Natural killer cell (primary cell): ENCODE measurements at regions not wholly inside any gene's neighbourhood (a gene's known extent, or its start where the extent isn't known, plus 50 kb on each side); places are given as distances from the start of the nearest gene placed in this dataset.

Source experiments
- ATAC-seq, 3 donors: fragments of 150-1000 bp in 2 of 3; fragments of 200-7000 bp in 1 of 3; cut with Tn5 transposase; 1 replicate in 1 of 3; 2 replicates in 2 of 3; pipeline ENCODE4 v1.10.0; 2021; ENCODE audit warnings: mild to moderate bottlenecking in 2 of 3, moderate library complexity in 2 of 3
- DNase-seq, 2 donors: peaks; one replicate each; pipeline versions ENCODE4 v3.0.0 to v3.0.0-alpha.2; 2013 to 2021; ENCODE audit warnings: mixed read lengths in 1 of 2
- H3K27ac ChIP-seq: one replicate; pipeline ENCODE4 v1.5.1; 2013; ENCODE audit warnings: mild to moderate bottlenecking, low read length
- H3K27me3 ChIP-seq: one replicate; pipeline ENCODE4 v1.6.1; 2013; ENCODE audit warnings: low read length; ENCODE audit not compliant: control insufficient read depth, insufficient read depth
- H3K36me3 ChIP-seq: one replicate; pipeline ENCODE4 v1.6.1; 2013; ENCODE audit warnings: low read length; ENCODE audit not compliant: control insufficient read depth, insufficient read depth
- H3K4me1 ChIP-seq: one replicate; pipeline ENCODE4 v1.6.1; 2013; ENCODE audit warnings: low read length; ENCODE audit not compliant: control insufficient read depth, insufficient read depth
- H3K4me3 ChIP-seq: one replicate; pipeline ENCODE4 v1.5.1; 2013; ENCODE audit warnings: low read length
- H3K9me3 ChIP-seq: one replicate; pipeline ENCODE4 v1.6.1; 2013; ENCODE audit warnings: low read length; ENCODE audit not compliant: control insufficient read depth, insufficient read depth
- H3K27ac Mint-ChIP-seq, 2 donors: one replicate each; pipeline ENCODE4 v1.8.0; 2022; ENCODE audit warnings: mild to moderate bottlenecking in 2 of 2, mixed read lengths in 2 of 2, moderate library complexity in 1 of 2
- H3K27me3 Mint-ChIP-seq, 2 donors: one replicate each; pipeline ENCODE4 v1.8.0; 2022; ENCODE audit warnings: low read depth in 2 of 2, mixed read lengths in 2 of 2
- H3K36me3 Mint-ChIP-seq: one replicate; pipeline ENCODE4 v1.8.0; 2022; ENCODE audit warnings: mixed read lengths
- H3K4me1 Mint-ChIP-seq, 2 donors: one replicate each; pipeline ENCODE4 v1.8.0; 2022; ENCODE audit warnings: mixed read lengths in 2 of 2
- H3K4me3 Mint-ChIP-seq: one replicate; pipeline ENCODE4 v1.8.0; 2022; ENCODE audit warnings: mild to moderate bottlenecking, moderate library complexity, mixed read lengths
- H3K9me3 Mint-ChIP-seq, 2 donors: one replicate each; pipeline ENCODE4 v1.8.0; 2022; ENCODE audit warnings: mixed read lengths in 2 of 2
- WGBS: methylation state at CpG from one replicate; pipeline ENCODE4 v1.1.7; 2013; ENCODE audit warnings: missing lambda C conversion rate; ENCODE audit not compliant: insufficient coverage; 5-methylcytosine and 5-hydroxymethylcytosine counted together
- intact Hi-C: fragments of 100-400 bp; cut with micrococcal nuclease; formaldehyde crosslinking; loops from one replicate; pipeline ENCODE4 v1.14.2; 2022
- TF ChIP-seq, protein P1 (sequence below): fragments of 200-600 bp; IDR thresholded peaks from one replicate; pipeline ENCODE4 v1.8.0; 2022; ENCODE audit warnings: antibody characterized with exemption

DNA sequence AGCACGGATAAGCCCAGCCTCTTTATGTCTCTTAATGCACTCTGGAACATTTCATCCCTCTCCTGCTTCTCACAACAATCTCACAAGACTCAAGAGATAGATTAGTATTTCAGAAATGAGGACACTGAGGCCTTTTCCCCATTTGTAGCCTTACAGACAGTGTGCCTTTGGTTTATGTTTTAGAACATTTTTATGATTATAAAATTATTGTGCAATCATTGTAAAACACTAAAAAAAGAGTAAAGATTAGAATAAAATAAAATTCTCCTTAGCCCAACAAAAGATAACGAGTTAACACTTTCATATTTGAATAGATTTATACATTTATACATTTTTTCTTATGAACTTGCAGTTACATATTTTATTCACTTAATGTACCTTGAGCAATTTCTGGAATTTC is 748.7 kb downstream of the TRIML1 start:
- H3K9me3 Mint-ChIP-seq: peaks cover 9 to 14% of the 10 kb centered on the region in 2 donors
- DNase-seq: no peak
- intact Hi-C loops: no loop called here
- no peak overlapping the region for H3K4me3 Mint-ChIP-seq
- H3K27ac Mint-ChIP-seq: no peak overlapping the region
- H3K9me3 ChIP-seq: no peaks in the 10 kb centered on the region
- H3K4me3 ChIP-seq: no peak overlapping the region
- WGBS: 100% methylated on average over 1 of the region's 2 CpGs
- H3K27me3 Mint-ChIP-seq: no peaks in the 10 kb centered on the region
- H3K4me1 ChIP-seq: no peaks in the 10 kb centered on the region
- H3K36me3 ChIP-seq: no peaks in the 10 kb centered on the region
- no peaks in the 10 kb centered on the region for H3K27me3 ChIP-seq
- H3K27ac ChIP-seq: no peak overlapping the region
- ATAC-seq: no peak
- H3K4me1 Mint-ChIP-seq: no peaks in the 10 kb centered on the region
- peaks cover 11% of the 10 kb centered on the region for H3K36me3 Mint-ChIP-seq
- TF ChIP-seq, protein P1, sequence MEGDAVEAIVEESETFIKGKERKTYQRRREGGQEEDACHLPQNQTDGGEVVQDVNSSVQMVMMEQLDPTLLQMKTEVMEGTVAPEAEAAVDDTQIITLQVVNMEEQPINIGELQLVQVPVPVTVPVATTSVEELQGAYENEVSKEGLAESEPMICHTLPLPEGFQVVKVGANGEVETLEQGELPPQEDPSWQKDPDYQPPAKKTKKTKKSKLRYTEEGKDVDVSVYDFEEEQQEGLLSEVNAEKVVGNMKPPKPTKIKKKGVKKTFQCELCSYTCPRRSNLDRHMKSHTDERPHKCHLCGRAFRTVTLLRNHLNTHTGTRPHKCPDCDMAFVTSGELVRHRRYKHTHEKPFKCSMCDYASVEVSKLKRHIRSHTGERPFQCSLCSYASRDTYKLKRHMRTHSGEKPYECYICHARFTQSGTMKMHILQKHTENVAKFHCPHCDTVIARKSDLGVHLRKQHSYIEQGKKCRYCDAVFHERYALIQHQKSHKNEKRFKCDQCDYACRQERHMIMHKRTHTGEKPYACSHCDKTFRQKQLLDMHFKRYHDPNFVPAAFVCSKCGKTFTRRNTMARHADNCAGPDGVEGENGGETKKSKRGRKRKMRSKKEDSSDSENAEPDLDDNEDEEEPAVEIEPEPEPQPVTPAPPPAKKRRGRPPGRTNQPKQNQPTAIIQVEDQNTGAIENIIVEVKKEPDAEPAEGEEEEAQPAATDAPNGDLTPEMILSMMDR: no peak

DNA sequence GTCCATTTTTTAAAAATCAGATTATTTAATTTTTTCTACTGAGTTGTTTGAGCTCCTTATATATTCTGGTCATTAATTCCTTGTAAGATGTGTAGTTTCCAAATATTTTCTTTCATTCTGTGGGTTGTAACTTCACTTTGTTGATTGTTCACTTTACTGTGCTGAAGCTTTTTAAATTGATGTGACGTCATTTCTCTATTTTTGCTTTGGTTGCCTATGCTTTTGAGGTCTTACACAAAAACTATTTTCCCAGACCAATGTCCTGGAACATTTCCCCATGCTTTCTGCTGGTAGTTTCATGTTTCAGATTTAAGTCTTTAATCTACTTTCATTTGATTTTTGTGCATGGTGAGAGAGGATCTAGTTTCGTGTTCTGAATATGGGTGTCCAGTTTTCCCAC is 753.6 kb downstream of the TRIML1 start:
- Histone ChIP-seq H3K4me1 (no peaks in the 10 kb centered on the region), H3K9me3 (no peaks in the 10 kb centered on the region), H3K36me3 (no peaks in the 10 kb centered on the region), H3K27ac (no peak overlapping the region), H3K27me3 (no peaks in the 10 kb centered on the region), H3K4me3 (no peak overlapping the region)
- Mint-ChIP-seq H3K9me3 (peaks cover 9 to 17% of the 10 kb centered on the region in 2 donors), H3K4me3 (no peak overlapping the region), H3K4me1 (no peaks in the 10 kb centered on the region), H3K27ac (no peak overlapping the region), H3K27me3 (no peaks in the 10 kb centered on the region), H3K36me3 (peaks cover 6% of the 10 kb centered on the region)
- DNase-seq (no peak), ATAC-seq (no peak)
- TF ChIP-seq, protein P1: no peak
- intact Hi-C loops: no loop called here
- no CpG with 5 or more reads among the region's 2 CpGs for WGBS

DNA sequence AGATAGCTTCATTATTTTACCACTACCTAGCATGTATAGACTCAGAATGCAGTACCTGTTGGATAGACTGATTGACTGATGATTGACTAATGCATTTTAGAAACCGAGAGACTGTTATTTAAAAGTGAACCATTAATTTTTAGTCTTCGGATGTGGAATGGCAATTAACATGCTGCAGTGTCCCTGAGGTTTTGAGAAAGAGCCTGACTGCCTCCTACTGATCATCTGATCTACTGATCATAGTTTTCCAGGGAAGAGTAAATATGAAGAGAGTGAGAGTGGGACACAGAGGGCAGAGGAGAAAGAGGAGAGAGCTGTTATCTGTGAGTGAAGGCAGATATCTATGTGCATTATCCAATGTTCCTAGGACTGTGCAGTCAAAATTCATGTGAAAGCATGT is 764.7 kb downstream of the TRIML1 start:
- no peak overlapping the region for H3K27ac ChIP-seq
- H3K4me3 ChIP-seq: no peak overlapping the region
- peaks cover 2% of the 10 kb centered on the region for H3K9me3 ChIP-seq
- intact Hi-C loops: no loop called here
- Mint-ChIP-seq H3K4me1 (no peaks in the 10 kb centered on the region), H3K36me3 (peaks cover 19% of the 10 kb centered on the region), H3K4me3 (no peak overlapping the region), H3K9me3 (peaks cover 8 to 22% of the 10 kb centered on the region in 2 donors), H3K27ac (no peak overlapping the region), H3K27me3 (no peaks in the 10 kb centered on the region)
- H3K4me1 ChIP-seq: no peaks in the 10 kb centered on the region
- WGBS: 63% methylated on average over 2 of the region's 2 CpGs
- DNase-seq: no peak
- no peaks in the 10 kb centered on the region for H3K27me3 ChIP-seq
- TF ChIP-seq, protein P1: no peak
- ATAC-seq: no peak
- H3K36me3 ChIP-seq: no peaks in the 10 kb centered on the region

DNA sequence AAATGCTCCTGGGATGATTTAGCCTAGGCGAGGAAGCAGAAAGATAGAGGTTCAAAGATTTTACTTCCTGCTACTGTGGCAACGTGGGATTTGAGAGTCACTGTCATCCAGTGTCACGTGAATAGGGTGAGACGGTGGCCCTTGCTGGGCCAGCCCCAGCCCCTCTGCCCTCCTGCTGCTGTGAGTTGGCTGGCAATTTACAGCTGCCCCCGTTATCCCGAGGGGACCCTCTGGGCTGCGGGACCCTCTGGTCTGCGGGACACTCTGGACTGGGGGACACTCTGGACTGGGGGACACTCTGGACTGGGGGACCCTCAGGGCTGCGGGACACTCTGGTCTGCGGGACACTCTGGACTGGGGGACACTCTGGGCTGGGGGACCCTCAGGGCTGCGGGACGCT is 765.4 kb downstream of the TRIML1 start:
- Histone ChIP-seq H3K4me3 (no peak overlapping the region), H3K4me1 (no peaks in the 10 kb centered on the region), H3K27ac (no peak overlapping the region), H3K36me3 (no peaks in the 10 kb centered on the region), H3K27me3 (no peaks in the 10 kb centered on the region), H3K9me3 (peaks cover 2% of the 10 kb centered on the region)
- H3K9me3 Mint-ChIP-seq: peaks cover 8 to 17% of the 10 kb centered on the region in 2 donors
- H3K27ac Mint-ChIP-seq: no peak overlapping the region
- DNase-seq (no peak), ATAC-seq (no peak)
- no peaks in the 10 kb centered on the region for H3K4me1 Mint-ChIP-seq
- TF ChIP-seq, protein P1: no peak
- no peaks in the 10 kb centered on the region for H3K27me3 Mint-ChIP-seq
- intact Hi-C loops: no loop called here
- 81% methylated on average over 12 of the region's 12 CpGs for WGBS
- H3K4me3 Mint-ChIP-seq: no peak overlapping the region
- peaks cover 18% of the 10 kb centered on the region for H3K36me3 Mint-ChIP-seq
